ENCODE measurements at regions not wholly inside any gene's neighbourhood (a gene's known extent, or its start where the extent isn't known, plus 50 kb on each side); places are given as distances from the start of the nearest gene placed in this dataset.
"Not testable (repeated sequence)": the region's sequence is repeated elsewhere in the genome, so short reads cannot be mapped to it uniquely, and the experiment has no call there.

- TF ChIP-seq POLR2AphosphoS5 (IDR thresholded peaks at IDR 0.05): no peak
- TF ChIP-seq POLR2A (IDR thresholded peaks at IDR 0.05): no peak
- intact Hi-C loops (cut with DNase I; ENCODE audit: low total_unique reads): no loop called here
- Histone ChIP-seq H3K9me3 (no peaks in the 10 kb centered on the region), H3K27ac (no peak overlapping the region), H3K27me3 (replicated peaks in 1 of 7) (no peaks in the 10 kb centered on the region), H3K4me3 (no peak overlapping the region), H3K4me1 (peaks cover 0 to 46% (median 14%) of the 10 kb centered on the region in 6 donors), H3K36me3 (no peaks in the 10 kb centered on the region)
- whole genome bisulfite sequencing, 5 donors: 95 to 100% (median 98%) methylated on average over 1 of the region's 1 CpG
- DNase-seq: no peak
Observed at GRCh38 chr6:11469684-11470083, 67.9 kb upstream of the TMEM170B start.

GRCh38 chr6:11468271-11468670 is 69.3 kb upstream of the TMEM170B start:
- H3K4me3 ChIP-seq; H3K36me3 ChIP-seq; H3K27me3 ChIP-seq (replicated peaks in 1 of 7); intact Hi-C loops (cut with DNase I; ENCODE audit: low total_unique reads); DNase-seq; H3K9me3 ChIP-seq: not testable (repeated sequence)
- Histone ChIP-seq H3K27ac (peak overlapping the region in 4 of 8 donors; percentile 33 to 55 (median 40)), H3K4me1 (peaks cover 0 to 38% (median 10%) of the 10 kb centered on the region in 6 donors)
- WGBS, 5 donors: 64 to 73% (median 70%) methylated on average over 4 of the region's 4 CpGs

- no peak overlapping the region for H3K4me3 ChIP-seq
- peaks cover 0 to 42% (median 17%) of the 10 kb centered on the region in 6 donors for H3K4me1 ChIP-seq
- no peaks in the 10 kb centered on the region for H3K9me3 ChIP-seq
- no peaks in the 10 kb centered on the region for H3K27me3 ChIP-seq (replicated peaks in 1 of 7)
- intact Hi-C loops (cut with DNase I; ENCODE audit: low total_unique reads): no loop called here
- H3K27ac ChIP-seq: peak overlapping the region in 4 of 8 donors; percentile 33 to 55 (median 40)
- H3K36me3 ChIP-seq: no peaks in the 10 kb centered on the region
- DNase-seq: no peak
- TF ChIP-seq CTCF (IDR thresholded peaks at IDR 0.05 in 8 of 11, conservative IDR thresholded peaks at IDR 0.05 in 3 of 11): no peak
- TF ChIP-seq POLR2AphosphoS5 (IDR thresholded peaks at IDR 0.05): no peak
- TF ChIP-seq POLR2A (IDR thresholded peaks at IDR 0.05): no peak
Observed at GRCh38 chr6:11467364-11467763, 70.2 kb upstream of the TMEM170B start.

DNA sequence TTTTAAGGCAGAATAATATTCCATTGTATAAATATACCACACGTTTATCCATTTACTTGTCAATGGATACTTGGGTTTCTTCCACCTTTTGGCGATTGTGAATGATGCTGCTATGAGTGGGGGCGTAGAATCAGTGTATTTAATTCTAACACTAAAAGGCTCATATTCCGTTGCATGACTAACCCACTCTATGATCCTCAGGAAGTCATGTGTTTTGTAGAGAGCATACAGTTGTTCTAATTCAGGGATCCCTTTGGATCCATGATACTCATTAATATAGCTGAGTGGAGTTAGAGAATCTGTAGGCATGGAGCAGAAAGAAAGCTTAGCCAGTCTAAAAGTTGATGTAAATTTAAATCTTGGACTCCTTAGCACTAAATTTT is 74.2 kb upstream of the TMEM170B start:
- intact Hi-C loops (cut with DNase I; ENCODE audit: low total_unique reads): no loop called here
- no peak for TF ChIP-seq POLR2AphosphoS5 (IDR thresholded peaks at IDR 0.05)
- TF ChIP-seq POLR2A (IDR thresholded peaks at IDR 0.05): no peak
- no peak for TF ChIP-seq CTCF (IDR thresholded peaks at IDR 0.05 in 8 of 11, conservative IDR thresholded peaks at IDR 0.05 in 3 of 11)
- no peaks in the 10 kb centered on the region for H3K9me3 ChIP-seq
- H3K36me3 ChIP-seq: no peaks in the 10 kb centered on the region
- H3K4me1 ChIP-seq: peaks cover 21 to 75% (median 53%) of the 10 kb centered on the region in 6 donors
- peak overlapping the region in 2 of 8 donors; percentile 43 to 67 for H3K27ac ChIP-seq
- DNase-seq: no peak
- no peaks in the 10 kb centered on the region for H3K27me3 ChIP-seq (replicated peaks in 1 of 7)
- 89 to 92% (median 91%) methylated on average over 4 of the region's 4 CpGs for WGBS, 5 donors
- H3K4me3 ChIP-seq: no peak overlapping the region

- intact Hi-C loops (cut with DNase I; ENCODE audit: low total_unique reads): no loop called here
- TF ChIP-seq CTCF (IDR thresholded peaks at IDR 0.05 in 8 of 11, conservative IDR thresholded peaks at IDR 0.05 in 3 of 11) (no peak), POLR2A (IDR thresholded peaks at IDR 0.05) (no peak), POLR2AphosphoS5 (IDR thresholded peaks at IDR 0.05) (no peak)
- Histone ChIP-seq H3K27ac (peak overlapping the region in 3 of 8 donors; percentile 43 to 86 (median 67)), H3K4me1 (peaks cover 21 to 75% (median 54%) of the 10 kb centered on the region in 6 donors), H3K27me3 (replicated peaks in 1 of 7) (no peaks in the 10 kb centered on the region), H3K36me3 (no peaks in the 10 kb centered on the region), H3K9me3 (no peaks in the 10 kb centered on the region), H3K4me3 (no peak overlapping the region)
- DNase-seq: no peak
- WGBS, 5 donors: 58 to 78% (median 69%) methylated on average over 11 of the region's 11 CpGs
Observed at GRCh38 chr6:11462742-11463397, 74.7 kb upstream of the TMEM170B start.
